NCI-H446 treated with DMSO at 0.1 percent for 48 hours (cell line): ENCODE measurements at regions not wholly inside any gene's neighbourhood (a gene's known extent, or its start where the extent isn't known, plus 50 kb on each side); places are given as distances from the start of the nearest gene placed in this dataset.

ENCODE experiments used
- DNase-seq: peaks from one replicate; lab custom pipeline; 2025; lab: John Stamatoyannopoulos, UW

GRCh38 chr5:176176231-176176630, 62.0 kb upstream of the SIMC1 start:
- DNase-seq = no peak

- DNase-seq = no peak
Observed at GRCh38 chr5:176178789-176179188, 59.4 kb upstream of the SIMC1 start.

- no peak for DNase-seq
Observed at GRCh38 chr5:176180339-176180738, 57.9 kb upstream of the SIMC1 start.

- DNase-seq = no peak
Observed at GRCh38 chr5:176180781-176181180, 57.4 kb upstream of the SIMC1 start.

GRCh38 chr5:176181271-176181855, 56.9 kb upstream of the SIMC1 start:
- DNase-seq = no peak

- no peak for DNase-seq
Observed at GRCh38 chr5:176183321-176184074, 54.7 kb upstream of the SIMC1 start.

GRCh38 chr5:176184608-176185132, 53.6 kb upstream of the SIMC1 start:
- DNase-seq = no peak

GRCh38 chr5:176185133-176185733, 53.0 kb upstream of the SIMC1 start:
- no peak for DNase-seq

- DNase-seq = no peak
Observed at GRCh38 chr5:176186107-176186506, 52.1 kb upstream of the SIMC1 start.

GRCh38 chr5:176187276-176188062, 50.8 kb upstream of the SIMC1 start:
- no peak for DNase-seq

- no peak for DNase-seq
Observed at GRCh38 chr5:176188085-176188484, 50.1 kb upstream of the SIMC1 start.
